HG03457 (cell line): ENCODE measurements at regions not wholly inside any gene's neighbourhood (a gene's known extent, or its start where the extent isn't known, plus 50 kb on each side); places are given as distances from the start of the nearest gene placed in this dataset.

ENCODE experiments used
- ATAC-seq: cut with Tn5 transposase; IDR thresholded peaks from one replicate; pipeline ENCODE4 v1.9.1; 2021; ENCODE audit warnings: moderate number of reproducible peaks; ENCODE audit not compliant: unreplicated experiment

- ATAC-seq = no peak
Measured at GRCh38 chr1:222114536-222115156, 372.8 kb upstream of the DUSP10 start.

GRCh38 chr1:222109836-222110235, 367.9 kb upstream of the DUSP10 start:
- no peak for ATAC-seq

- ATAC-seq = no peak
Measured at GRCh38 chr1:222107975-222108374, 366.1 kb upstream of the DUSP10 start.

GRCh38 chr1:222107267-222107666, 365.4 kb upstream of the DUSP10 start:
- ATAC-seq = no peak

- ATAC-seq = no peak
Measured at GRCh38 chr1:222106377-222106776, 364.5 kb upstream of the DUSP10 start.

GRCh38 chr1:222105861-222106260, 364.0 kb upstream of the DUSP10 start:
- no peak for ATAC-seq

DNA sequence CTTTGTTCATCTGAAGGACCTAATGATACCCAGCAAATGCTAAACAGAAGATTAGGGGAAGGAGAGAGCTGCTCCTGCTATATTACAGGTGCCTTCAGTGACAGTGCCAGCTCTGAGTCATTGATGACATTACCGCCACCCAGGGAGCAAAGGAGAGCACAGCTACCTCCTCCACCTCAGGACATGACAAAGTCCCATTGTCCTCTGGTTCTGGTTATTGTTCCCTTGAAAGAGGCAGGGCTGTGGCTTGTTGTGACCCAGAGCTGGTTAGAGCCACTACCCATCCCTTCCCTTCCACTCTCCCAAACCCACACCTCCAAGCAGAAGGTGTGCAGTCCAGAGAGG, 363.5 kb upstream of the DUSP10 start:
- ATAC-seq = no peak

- ATAC-seq = no peak
Measured at GRCh38 chr1:222104694-222105392, 363.0 kb upstream of the DUSP10 start.

- ATAC-seq = no peak
Measured at GRCh38 chr1:222104097-222104496, 362.2 kb upstream of the DUSP10 start.

GRCh38 chr1:222099746-222100145, 357.9 kb upstream of the DUSP10 start:
- ATAC-seq = no peak

DNA sequence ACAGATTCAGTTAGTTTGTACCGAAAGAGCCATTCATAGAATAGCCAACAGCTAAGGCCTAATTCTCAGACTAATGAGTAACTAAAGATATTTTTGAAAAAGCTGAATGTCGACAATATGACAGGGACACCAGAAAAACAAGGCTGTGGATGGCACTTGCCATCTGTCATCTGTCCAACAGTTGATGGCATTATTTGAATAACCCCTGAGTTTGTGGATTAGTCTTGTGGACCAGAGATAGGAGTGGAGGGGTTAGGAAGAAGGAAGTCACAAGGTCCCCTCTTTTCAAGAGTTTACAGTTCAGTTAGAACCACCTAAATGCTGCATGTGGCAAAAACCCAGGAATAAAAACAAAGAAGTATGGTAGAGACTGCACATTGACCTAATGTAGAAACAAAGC, 356.5 kb upstream of the DUSP10 start:
- ATAC-seq = no peak

DNA sequence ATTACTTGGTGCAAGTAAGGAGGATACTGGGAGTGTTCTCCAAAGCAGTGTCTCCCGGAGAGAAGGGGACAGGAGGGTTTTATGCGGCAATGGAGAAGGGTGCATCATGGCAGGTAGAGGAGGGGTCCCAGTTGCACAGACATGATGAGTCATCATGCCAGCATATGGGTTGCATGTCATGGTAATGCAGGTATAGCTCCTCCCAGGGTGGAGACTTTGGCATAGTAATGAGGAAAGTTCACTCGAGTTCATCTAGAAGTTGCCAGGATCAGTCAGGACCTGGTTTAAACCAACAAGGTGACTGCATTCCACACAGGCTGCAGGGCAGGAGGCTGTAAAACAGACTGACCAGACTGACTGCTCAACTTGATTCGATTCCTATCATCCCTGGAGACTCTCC, 355.7 kb upstream of the DUSP10 start:
- no peak for ATAC-seq

- ATAC-seq = no peak
Measured at GRCh38 chr1:222096883-222097282, 355.0 kb upstream of the DUSP10 start.

- no peak for ATAC-seq
Measured at GRCh38 chr1:222096476-222096772, 354.5 kb upstream of the DUSP10 start.

- ATAC-seq = no peak
Measured at GRCh38 chr1:222095606-222096475, 354.0 kb upstream of the DUSP10 start.

DNA sequence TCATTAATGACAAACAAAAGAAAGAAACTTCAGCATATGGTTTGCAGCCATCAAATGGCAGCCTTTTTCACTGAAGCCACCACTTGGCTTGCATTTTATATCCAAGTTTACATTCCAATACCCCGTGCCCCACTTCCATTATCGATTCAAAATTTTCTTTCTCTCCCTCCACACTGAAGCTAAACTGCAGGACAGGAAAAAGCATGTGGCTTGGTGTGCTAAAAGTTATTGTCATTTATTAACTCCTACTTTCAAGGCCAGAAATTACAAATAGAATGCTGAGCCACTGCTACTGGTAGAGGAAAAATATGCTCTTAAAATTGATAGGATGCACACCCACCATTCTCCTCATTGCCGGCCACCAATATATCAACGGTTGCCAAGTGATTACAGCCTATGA, 351.6 kb upstream of the DUSP10 start:
- ATAC-seq = no peak

GRCh38 chr1:222090103-222090502, 348.2 kb upstream of the DUSP10 start:
- no peak for ATAC-seq

GRCh38 chr1:222087221-222087920, 345.5 kb upstream of the DUSP10 start:
- ATAC-seq = no peak

DNA sequence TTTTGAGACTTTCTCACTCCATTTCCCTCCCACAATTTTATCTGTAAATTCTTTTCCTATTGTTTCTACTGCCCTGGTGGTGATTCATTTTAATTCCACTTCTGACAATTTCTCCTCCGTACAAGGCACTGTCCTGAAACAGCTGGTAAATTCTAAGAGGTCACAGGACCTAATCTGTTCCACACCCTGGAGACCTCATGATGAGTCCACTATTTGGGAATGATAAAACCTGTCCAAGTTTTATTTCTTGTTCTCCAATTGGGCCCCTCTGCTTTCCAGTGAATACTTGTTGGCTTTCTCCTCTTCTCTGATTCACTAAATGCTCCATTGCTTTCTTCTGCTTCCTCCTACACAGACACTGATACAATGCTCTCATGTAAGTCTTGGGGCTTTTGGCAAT, 343.1 kb upstream of the DUSP10 start:
- ATAC-seq = no peak

GRCh38 chr1:222084048-222084447, 342.2 kb upstream of the DUSP10 start:
- no peak for ATAC-seq

GRCh38 chr1:222081859-222082258, 340.0 kb upstream of the DUSP10 start:
- no peak for ATAC-seq

DNA sequence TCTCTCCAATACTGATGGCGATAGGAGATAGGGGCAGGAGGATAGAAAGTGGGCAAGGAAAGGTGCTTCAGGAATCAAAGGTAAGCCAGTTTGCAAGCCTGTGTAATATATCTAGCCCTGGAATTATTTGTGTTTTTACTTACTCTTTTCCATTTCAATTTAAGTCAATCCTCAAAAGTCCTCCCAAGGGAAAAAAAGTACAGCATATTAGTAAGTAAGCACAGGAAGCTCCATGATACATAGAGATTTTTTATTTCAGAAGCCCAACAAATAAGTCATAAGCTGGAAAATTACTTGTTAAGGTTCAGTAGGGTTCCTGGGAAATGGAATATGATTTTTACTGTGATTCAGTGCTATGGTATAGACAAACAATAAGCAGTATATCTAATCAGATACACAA, 337.7 kb upstream of the DUSP10 start:
- no peak for ATAC-seq
